HUES6 (cell line): ENCODE measurements at regions not wholly inside any gene's neighbourhood (a gene's known extent, or its start where the extent isn't known, plus 50 kb on each side); places are given as distances from the start of the nearest gene placed in this dataset.

ENCODE experiments used
- H3K27ac ChIP-seq: 2 replicates; pipeline ENCODE4 v1.7.0; 2013; ENCODE audit warnings: low read depth, mild to moderate bottlenecking, low read length, inconsistent platforms
- H3K27me3 ChIP-seq: 2 replicates; pipeline ENCODE4 v1.6.1; 2013; ENCODE audit warnings: low read length; ENCODE audit not compliant: control insufficient read depth, insufficient read depth
- H3K36me3 ChIP-seq: 2 replicates; pipeline ENCODE4 v1.6.1; 2013; ENCODE audit warnings: low read length; ENCODE audit not compliant: control insufficient read depth, insufficient read depth
- H3K4me1 ChIP-seq: 2 replicates; pipeline ENCODE4 v1.6.1; 2013; ENCODE audit warnings: low read length; ENCODE audit not compliant: control insufficient read depth, insufficient read depth
- H3K4me3 ChIP-seq: 2 replicates; pipeline ENCODE4 v1.5.1; 2013; ENCODE audit warnings: low read depth, low read length
- H3K9ac ChIP-seq: one replicate; pipeline ENCODE4 v1.6.1; 2013; ENCODE audit warnings: mild to moderate bottlenecking, low read length
- H3K9me3 ChIP-seq: 2 replicates; pipeline ENCODE4 v1.6.1; 2013; ENCODE audit warnings: low read depth, low read length; ENCODE audit not compliant: control insufficient read depth, insufficient read depth

GRCh38 chr11:8340296-8340695, 76.6 kb upstream of the LMO1 start:
- Histone ChIP-seq H3K27me3 (no peaks in the 10 kb centered on the region), H3K27ac (no peak overlapping the region), H3K4me1 (peaks cover 46% of the 10 kb centered on the region), H3K36me3 (no peaks in the 10 kb centered on the region), H3K9me3 (no peaks in the 10 kb centered on the region), H3K9ac (no peak overlapping the region), H3K4me3 (no peak overlapping the region)

DNA sequence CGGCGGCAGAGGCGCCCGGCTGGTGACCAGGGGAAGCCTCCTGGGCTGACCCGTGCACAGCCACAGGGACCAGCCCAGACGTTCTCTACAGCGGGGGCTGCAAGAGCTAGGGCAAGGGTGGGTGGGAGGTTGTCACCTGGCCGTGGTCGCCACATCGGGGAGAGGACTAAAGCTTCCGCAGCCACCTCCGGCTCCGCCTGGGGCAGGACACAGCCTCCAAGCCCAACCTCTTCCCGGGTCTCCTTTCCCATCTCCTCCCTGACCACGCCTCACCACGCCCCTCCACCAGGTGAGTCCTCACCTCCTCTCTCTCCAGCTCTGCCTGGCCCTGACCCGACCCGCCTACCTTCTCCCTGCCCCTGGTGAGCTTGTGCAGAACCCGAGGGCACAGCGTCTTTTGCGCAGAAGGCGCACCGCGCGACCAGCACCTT, 75.9 kb upstream of the LMO1 start:
- H3K4me1 ChIP-seq: peaks cover 47% of the 10 kb centered on the region
- H3K4me3 ChIP-seq: no peak overlapping the region
- no peaks in the 10 kb centered on the region for H3K9me3 ChIP-seq
- no peak overlapping the region for H3K9ac ChIP-seq
- H3K36me3 ChIP-seq: no peaks in the 10 kb centered on the region
- no peak overlapping the region for H3K27ac ChIP-seq
- no peaks in the 10 kb centered on the region for H3K27me3 ChIP-seq

DNA sequence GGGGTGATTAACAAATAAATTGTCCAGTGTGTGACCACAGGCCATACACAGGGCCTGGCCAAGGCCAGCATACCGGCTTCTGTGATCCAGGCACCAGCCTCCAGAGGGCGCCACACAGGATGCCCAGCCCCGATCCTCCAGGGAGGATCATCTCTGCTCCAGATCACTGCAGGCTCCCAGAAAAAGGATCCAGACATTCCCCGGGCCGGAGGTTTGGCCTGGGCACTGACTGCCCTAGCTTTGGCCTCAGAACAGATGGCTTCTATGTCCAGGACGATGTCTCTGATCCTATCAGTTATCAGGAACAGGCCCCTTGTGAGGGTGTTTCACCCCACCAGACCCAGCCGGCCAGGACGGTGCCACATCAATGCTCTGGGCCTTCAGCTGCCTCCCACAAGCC, 74.5 kb upstream of the LMO1 start:
- Histone ChIP-seq H3K27ac (no peak overlapping the region), H3K9me3 (no peaks in the 10 kb centered on the region), H3K9ac (no peak overlapping the region), H3K36me3 (no peaks in the 10 kb centered on the region), H3K4me3 (no peak overlapping the region), H3K4me1 (peaks cover 57% of the 10 kb centered on the region), H3K27me3 (no peaks in the 10 kb centered on the region)

DNA sequence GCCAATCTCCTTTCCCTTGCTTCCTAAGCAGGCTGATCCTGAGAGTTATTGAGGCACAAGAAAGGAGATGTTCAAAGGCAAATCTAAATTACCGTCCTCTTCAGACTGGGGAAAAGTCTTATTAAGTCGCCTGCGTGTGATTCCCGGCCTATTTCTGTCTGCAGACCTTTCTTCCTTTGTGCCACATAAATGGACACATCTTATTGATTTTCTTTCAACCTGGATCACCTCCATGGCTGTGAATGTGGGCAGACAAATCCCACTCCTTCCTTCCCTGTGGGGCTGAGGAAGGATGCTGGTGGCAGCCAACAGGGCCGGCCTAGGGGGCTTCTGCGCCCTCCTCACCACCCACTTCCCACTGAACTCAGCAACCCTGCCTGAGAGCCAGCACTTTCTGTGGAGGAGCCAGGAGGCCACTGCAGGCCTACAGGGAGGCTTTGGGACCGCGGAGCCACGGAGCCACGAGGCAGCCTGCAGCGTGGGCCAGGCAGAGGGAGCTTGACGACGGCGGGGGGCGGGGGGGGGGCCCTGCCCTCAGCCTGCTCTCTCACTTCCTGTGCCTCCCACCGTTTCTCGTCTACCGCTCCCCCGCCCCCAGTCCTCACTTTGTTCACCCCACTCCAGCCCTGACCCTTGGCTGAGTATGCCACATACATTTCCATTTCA, 73.6 kb upstream of the LMO1 start:
- no peaks in the 10 kb centered on the region for H3K9me3 ChIP-seq
- no peaks in the 10 kb centered on the region for H3K36me3 ChIP-seq
- H3K4me1 ChIP-seq: peaks cover 48% of the 10 kb centered on the region
- H3K4me3 ChIP-seq: no peak overlapping the region
- no peak overlapping the region for H3K9ac ChIP-seq
- no peak overlapping the region for H3K27ac ChIP-seq
- H3K27me3 ChIP-seq: no peaks in the 10 kb centered on the region

GRCh38 chr11:8336356-8337129, 72.9 kb upstream of the LMO1 start:
- no peak overlapping the region for H3K4me3 ChIP-seq
- no peaks in the 10 kb centered on the region for H3K27me3 ChIP-seq
- H3K9ac ChIP-seq: no peak overlapping the region
- no peaks in the 10 kb centered on the region for H3K9me3 ChIP-seq
- H3K36me3 ChIP-seq: no peaks in the 10 kb centered on the region
- peaks cover 41% of the 10 kb centered on the region for H3K4me1 ChIP-seq
- no peak overlapping the region for H3K27ac ChIP-seq

DNA sequence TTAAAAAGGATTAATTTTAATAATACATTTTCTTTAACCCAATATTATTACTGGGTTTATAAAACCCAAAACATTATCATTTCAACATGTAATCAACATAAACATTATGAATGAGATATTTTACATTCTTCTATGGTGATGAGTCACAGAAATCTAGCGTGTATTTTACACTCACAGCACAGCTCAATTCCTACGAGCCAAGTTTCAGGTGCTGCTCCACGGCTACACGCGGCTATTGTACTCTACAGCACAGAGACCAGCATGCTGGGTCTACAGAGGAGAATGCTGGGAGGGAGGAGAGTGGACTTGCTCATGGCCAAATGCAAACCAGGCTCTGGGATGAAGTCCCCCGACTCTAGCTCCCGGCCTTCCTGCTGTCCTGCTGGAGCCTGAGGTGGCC, 72.0 kb upstream of the LMO1 start:
- H3K9ac ChIP-seq: no peak overlapping the region
- peaks cover 40% of the 10 kb centered on the region for H3K4me1 ChIP-seq
- H3K27ac ChIP-seq: no peak overlapping the region
- no peaks in the 10 kb centered on the region for H3K27me3 ChIP-seq
- H3K9me3 ChIP-seq: no peaks in the 10 kb centered on the region
- no peaks in the 10 kb centered on the region for H3K36me3 ChIP-seq
- H3K4me3 ChIP-seq: no peak overlapping the region

GRCh38 chr11:8335186-8335585, 71.5 kb upstream of the LMO1 start:
- H3K4me1 ChIP-seq: peaks cover 43% of the 10 kb centered on the region
- no peaks in the 10 kb centered on the region for H3K36me3 ChIP-seq
- no peak overlapping the region for H3K4me3 ChIP-seq
- H3K9me3 ChIP-seq: no peaks in the 10 kb centered on the region
- no peaks in the 10 kb centered on the region for H3K27me3 ChIP-seq
- no peak overlapping the region for H3K9ac ChIP-seq
- H3K27ac ChIP-seq: no peak overlapping the region

GRCh38 chr11:8333811-8334401, 70.2 kb upstream of the LMO1 start:
- H3K36me3 ChIP-seq: no peaks in the 10 kb centered on the region
- no peaks in the 10 kb centered on the region for H3K9me3 ChIP-seq
- peaks cover 48% of the 10 kb centered on the region for H3K4me1 ChIP-seq
- no peaks in the 10 kb centered on the region for H3K27me3 ChIP-seq
- H3K4me3 ChIP-seq: no peak overlapping the region
- no peak overlapping the region for H3K27ac ChIP-seq
- H3K9ac ChIP-seq: no peak overlapping the region

- no peak overlapping the region for H3K27ac ChIP-seq
- H3K9ac ChIP-seq: no peak overlapping the region
- H3K4me1 ChIP-seq: peaks cover 52% of the 10 kb centered on the region
- no peaks in the 10 kb centered on the region for H3K36me3 ChIP-seq
- H3K27me3 ChIP-seq: no peaks in the 10 kb centered on the region
- no peaks in the 10 kb centered on the region for H3K9me3 ChIP-seq
- H3K4me3 ChIP-seq: no peak overlapping the region
Measured at GRCh38 chr11:8333376-8333775, 69.7 kb upstream of the LMO1 start.

GRCh38 chr11:8332891-8333290, 69.2 kb upstream of the LMO1 start:
- H3K36me3 ChIP-seq: no peaks in the 10 kb centered on the region
- no peak overlapping the region for H3K4me3 ChIP-seq
- peaks cover 56% of the 10 kb centered on the region for H3K4me1 ChIP-seq
- no peak overlapping the region for H3K27ac ChIP-seq
- no peaks in the 10 kb centered on the region for H3K9me3 ChIP-seq
- no peaks in the 10 kb centered on the region for H3K27me3 ChIP-seq
- H3K9ac ChIP-seq: no peak overlapping the region

DNA sequence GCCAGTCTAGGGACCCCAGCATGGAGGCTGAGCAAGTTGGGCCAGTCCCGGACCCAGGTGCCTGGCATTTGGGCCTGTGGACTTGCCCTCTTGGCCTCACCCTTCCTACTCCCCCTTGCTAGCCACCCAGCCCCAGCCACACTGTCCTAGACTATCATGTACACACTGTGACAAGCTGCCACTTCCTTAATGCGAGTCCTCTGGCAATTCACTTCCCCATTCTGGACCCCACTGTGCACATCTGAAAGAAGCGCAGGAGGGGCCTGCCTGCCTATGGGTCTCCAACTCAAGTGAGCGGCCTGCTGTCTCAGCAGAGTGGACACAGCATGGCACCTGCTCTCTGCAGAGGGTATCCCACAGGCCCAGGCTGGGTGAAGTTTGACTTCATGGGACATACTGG, 68.5 kb upstream of the LMO1 start:
- Histone ChIP-seq H3K9me3 (no peaks in the 10 kb centered on the region), H3K4me3 (no peak overlapping the region), H3K9ac (no peak overlapping the region), H3K27ac (no peak overlapping the region), H3K27me3 (no peaks in the 10 kb centered on the region), H3K36me3 (no peaks in the 10 kb centered on the region), H3K4me1 (peaks cover 58% of the 10 kb centered on the region)
